GM12878 (cell line): ENCODE measurements at regions not wholly inside any gene's neighbourhood (a gene's known extent, or its start where the extent isn't known, plus 50 kb on each side); places are given as distances from the start of the nearest gene placed in this dataset.

Experiments
- ATAC-seq: fragments of 200-7000 bp; cut with Tn5 transposase; 3 replicates; pipeline ENCODE4 v1.9.1; 2020; ENCODE audit warnings: mild to moderate bottlenecking, moderate library complexity
- BruUV-seq: library from RNA; stranded (reverse); fragments of 400-500 nt; replicated peaks from 2 replicates; lab custom pipeline; 2021; lab: Mats Ljungman, UMichigan
- CTCF ChIA-PET: fragments of 300-600 bp; sonication (Branson Sonifier 250); formaldehyde crosslinking; extraction: SDS; loops from one replicate; lab custom pipeline; 2021; ENCODE audit warnings: inconsistent platforms; lab: Yijun Ruan, JAX
- POLR2A ChIA-PET: fragments of 350-600 bp; formaldehyde crosslinking; extraction: SDS; loops from one replicate; lab custom pipeline; 2021; ENCODE audit warnings: inconsistent platforms; lab: Charles Lee
- RAD21 ChIA-PET: fragments of 300-600 bp; sonication (Branson Sonifier 250); formaldehyde crosslinking; loops from one replicate; lab custom pipeline; 2023; ENCODE audit warnings: antibody characterized with exemption; ENCODE audit not compliant: unreplicated experiment; lab: Charles Lee
- SMC1A ChIA-PET: fragments of 300-600 bp; sonication (Branson Sonifier 250); formaldehyde crosslinking; loops from one replicate; lab custom pipeline; 2023; ENCODE audit not compliant: unreplicated experiment, uncharacterized antibody; lab: Charles Lee
- DNase-seq: peaks from one replicate; pipeline ENCODE4 v3.0.0-alpha.2; 2011; ENCODE audit warnings: low read depth, low spot score
- FAIRE-seq: peaks from 3 replicates; lab custom pipeline; 2011; peaks lifted over from hg19 to GRCh38; lab: Jason Lieb, UNC
- H2AFZ ChIP-seq: 2 replicates; pipeline ENCODE4 v1.6.0; 2011; ENCODE audit warnings: low read depth, low read length, control low read depth; ENCODE audit not compliant: control insufficient read depth
- H3K27ac ChIP-seq: 2 replicates; pipeline ENCODE4 v1.5.1; 2011; ENCODE audit warnings: control low read depth; ENCODE audit not compliant: control insufficient read depth, insufficient read depth
- H3K27me3 ChIP-seq, 2 experiments: replicated peaks in 1 of 2; 2 replicates each; pipeline versions ENCODE4 v1.6.0 to v1.6.1; 2011; ENCODE audit warnings: low read length in 1 of 2; ENCODE audit not compliant: control insufficient read depth in 2 of 2, insufficient read depth in 2 of 2
- H3K36me3 ChIP-seq, 2 experiments: 2 replicates each; pipeline ENCODE4 v1.5.1; 2011; ENCODE audit warnings: low read length in 1 of 2; ENCODE audit not compliant: control insufficient read depth in 2 of 2, insufficient read depth in 2 of 2
- H3K4me1 ChIP-seq: 2 replicates; pipeline ENCODE4 v1.6.1; 2011; ENCODE audit warnings: mild to moderate bottlenecking, low read length, moderate library complexity, mixed read lengths; ENCODE audit not compliant: control insufficient read depth, insufficient read depth
- H3K4me2 ChIP-seq: 2 replicates; pipeline ENCODE4 v1.6.0; 2011; ENCODE audit warnings: control low read depth; ENCODE audit not compliant: control insufficient read depth, insufficient read depth
- H3K4me3 ChIP-seq: fragments of 200-600 bp; sonication (generic); 2 replicates; pipeline ENCODE4 v1.5.1; 2016
- H3K79me2 ChIP-seq: 2 replicates; pipeline ENCODE4 v1.6.0; 2011; ENCODE audit warnings: low read length; ENCODE audit not compliant: control insufficient read depth, insufficient read depth
- H3K9ac ChIP-seq: 2 replicates; pipeline ENCODE4 v1.8.0; 2011; ENCODE audit warnings: low read length, control low read depth, mixed read lengths; ENCODE audit not compliant: control insufficient read depth, insufficient read depth
- H3K9me3 ChIP-seq: replicated peaks from 3 replicates; pipeline ENCODE4 v1.5.1; 2011; ENCODE audit warnings: mild to moderate bottlenecking, low read length; ENCODE audit not compliant: control insufficient read depth, insufficient read depth
- H4K20me1 ChIP-seq: 2 replicates; pipeline ENCODE4 v1.6.0; 2011; ENCODE audit not compliant: control insufficient read depth, insufficient read depth
- BHLHE40 ChIP-seq, 2 experiments: fragments of 450-650 bp in 1 of 2; IDR thresholded peaks; 2 replicates each; pipeline ENCODE4 v1.6.1; 2011 to 2017; ENCODE audit warnings: low read depth in 2 of 2, borderline replicate concordance in 1 of 2, improper control_type of control experiment in 1 of 2, low read length in 1 of 2, mild to moderate bottlenecking in 1 of 2
- CBX5 ChIP-seq: sonication (generic); IDR thresholded peaks from 2 replicates; pipeline ENCODE4 v1.6.1; 2016; ENCODE audit warnings: low read depth, moderate library complexity, mild to moderate bottlenecking, inconsistent platforms
- CEBPB ChIP-seq, 2 experiments: fragments of 150-350 bp in 1 of 2; IDR thresholded peaks; 2 replicates each; pipeline ENCODE4 v1.6.1; 2012 to 2014; ENCODE audit warnings: low read depth in 2 of 2, low read length in 2 of 2, borderline replicate concordance in 1 of 2, inconsistent platforms in 1 of 2
- CEBPZ ChIP-seq: fragments of 150-350 bp; IDR thresholded peaks from 2 replicates; pipeline ENCODE4 v1.6.1; 2016; ENCODE audit warnings: low read depth, low read length
- CREM ChIP-seq: IDR thresholded peaks from 2 replicates; pipeline ENCODE4 v1.6.1; 2014; ENCODE audit warnings: antibody characterized with exemption, low read depth
- EZH2 ChIP-seq: IDR thresholded peaks from 2 replicates; pipeline ENCODE4 v1.6.1; 2012; ENCODE audit warnings: low read depth, mild to moderate bottlenecking, control low read depth, inconsistent platforms, low read length, borderline replicate concordance; ENCODE audit not compliant: control insufficient read depth
- GABPA ChIP-seq: IDR thresholded peaks from 2 replicates; pipeline ENCODE4 v1.6.1; 2014; ENCODE audit warnings: antibody characterized with exemption, low read depth, mild to moderate bottlenecking, inconsistent platforms
- MYB ChIP-seq: fragments of 150-350 bp; IDR thresholded peaks from 2 replicates; pipeline ENCODE4 v1.6.1; 2014; ENCODE audit warnings: mild to moderate bottlenecking, low read depth, low read length, borderline replicate concordance
- NR2C1 ChIP-seq: fragments of 450-650 bp; IDR thresholded peaks from 2 replicates; pipeline ENCODE4 v1.6.1; 2017; ENCODE audit warnings: antibody characterized with exemption, mild to moderate bottlenecking, moderate library complexity
- RUNX3 ChIP-seq: IDR thresholded peaks from 2 replicates; pipeline ENCODE4 v1.6.1; 2012; ENCODE audit warnings: low read length, inconsistent platforms
- STAT1 ChIP-seq: fragments of 450-650 bp; conservative IDR thresholded peaks from 2 replicates; pipeline ENCODE4 v1.6.1; 2014; ENCODE audit warnings: antibody characterized with exemption, mild to moderate bottlenecking
- TCF7 ChIP-seq: IDR thresholded peaks from 2 replicates; pipeline ENCODE4 v1.6.1; 2014; ENCODE audit warnings: antibody characterized with exemption, borderline replicate concordance
- USF2 ChIP-seq: IDR thresholded peaks from 2 replicates; pipeline ENCODE4 v1.6.1; 2011; ENCODE audit warnings: low read depth, low read length, improper control_type of control experiment, borderline replicate concordance
- ZNF384 ChIP-seq: IDR thresholded peaks from 2 replicates; pipeline ENCODE4 v1.6.1; 2012; ENCODE audit warnings: low read depth, mild to moderate bottlenecking, low read length, improper control_type of control experiment, borderline replicate concordance
- ZSCAN29 ChIP-seq: fragments of 450-650 bp; IDR thresholded peaks from 2 replicates; pipeline ENCODE4 v1.6.1; 2017; ENCODE audit warnings: mild to moderate bottlenecking, moderate library complexity
- ZZZ3 ChIP-seq: IDR thresholded peaks from 2 replicates; pipeline ENCODE4 v1.6.1; 2011; ENCODE audit warnings: low read depth; ENCODE audit not compliant: control insufficient read depth, insufficient read length
- WGBS: methylation state at CpG from one replicate; pipeline ENCODE4 v1.1.6; 2016; ENCODE audit warnings: low lambda C conversion rate; ENCODE audit not compliant: insufficient replicate concordance, insufficient coverage; ENCODE audit errors: missing lambda C conversion rate; 5-methylcytosine and 5-hydroxymethylcytosine counted together
- in situ Hi-C: fragments of 300-500 bp; cut with MboI; formaldehyde crosslinking; loops from 9 replicates; pipeline ENCODE4 v1.14.3; 2018; ENCODE audit warnings: mixed read lengths
- intact Hi-C: fragments of 100-400 bp; cut with micrococcal nuclease; formaldehyde crosslinking; loops from one replicate; pipeline ENCODE4 v1.14.2; 2022; ENCODE audit not compliant: unreplicated experiment
- TF ChIP-seq, protein P1 (sequence below): IDR thresholded peaks from 2 replicates; pipeline ENCODE4 v1.6.1; 2011; ENCODE audit warnings: borderline replicate concordance, low read depth, mild to moderate bottlenecking, moderate library complexity, mixed read lengths, low read length; ENCODE audit not compliant: insufficient read depth; ENCODE audit errors: extremely low read length
- TF ChIP-seq, protein P2 (sequence below): IDR thresholded peaks from 2 replicates; pipeline ENCODE4 v1.6.1; 2012; ENCODE audit warnings: low read depth, low read length, improper control_type of control experiment

- no peak for TF ChIP-seq CEBPB (IDR thresholded peaks at IDR 0.05; ENCODE audit: borderline replicate concordance in 1 of 2, low read depth in 2 of 2, low read length in 2 of 2)
- no peak for TF ChIP-seq TCF7
Observed at GRCh38 chr3:40618158-40618557, 93.4 kb downstream of the ZNF621 start (continued).

GRCh38 chr3:40620151-40620550 lies 95.4 kb downstream of the ZNF621 start:
- CTCF ChIA-PET: no interaction called here
- no peak for DNase-seq
- H3K4me1 ChIP-seq: no peaks in the 10 kb centered on the region
- H2AFZ ChIP-seq: no peak overlapping the region
- no peak for FAIRE-seq
- in situ Hi-C loops: no loop called here
- H4K20me1 ChIP-seq: no peaks in the 10 kb centered on the region
- RAD21 ChIA-PET: no interaction called here
- no peak for ATAC-seq
- no peaks in the 10 kb centered on the region for H3K36me3 ChIP-seq
- intact Hi-C loops: no loop called here
- POLR2A ChIA-PET: no interaction called here
- H3K4me3 ChIP-seq: no peak overlapping the region
- H3K27ac ChIP-seq: no peak overlapping the region
- 3% methylated on average over 2 of the region's 2 CpGs for WGBS
- no peak overlapping the region for H3K4me2 ChIP-seq
- SMC1A ChIA-PET: no interaction called here
- no peaks in the 10 kb centered on the region for H3K79me2 ChIP-seq
- H3K27me3 ChIP-seq: peaks cover 0 to 3% of the 10 kb centered on the region in 2 experiments; a peak in 3 of 4 replicates
- H3K9ac ChIP-seq: no peak overlapping the region
- H3K9me3 ChIP-seq: peaks cover 1% of the 10 kb centered on the region; the same call in 1 of the 3 replicates
- BruUV-seq: no TSS peak
- TF ChIP-seq MYB: no peak
- no peak for TF ChIP-seq NR2C1
- no peak for TF ChIP-seq STAT1
- TF ChIP-seq EZH2: no peak
- no peak for TF ChIP-seq CEBPZ
- TF ChIP-seq USF2: no peak
- no peak for TF ChIP-seq GABPA
- no peak for TF ChIP-seq ZZZ3
- no peak for TF ChIP-seq ZSCAN29
- TF ChIP-seq, protein P1, sequence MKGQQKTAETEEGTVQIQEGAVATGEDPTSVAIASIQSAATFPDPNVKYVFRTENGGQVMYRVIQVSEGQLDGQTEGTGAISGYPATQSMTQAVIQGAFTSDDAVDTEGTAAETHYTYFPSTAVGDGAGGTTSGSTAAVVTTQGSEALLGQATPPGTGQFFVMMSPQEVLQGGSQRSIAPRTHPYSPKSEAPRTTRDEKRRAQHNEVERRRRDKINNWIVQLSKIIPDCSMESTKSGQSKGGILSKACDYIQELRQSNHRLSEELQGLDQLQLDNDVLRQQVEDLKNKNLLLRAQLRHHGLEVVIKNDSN: no peak
- TF ChIP-seq, protein P2, sequence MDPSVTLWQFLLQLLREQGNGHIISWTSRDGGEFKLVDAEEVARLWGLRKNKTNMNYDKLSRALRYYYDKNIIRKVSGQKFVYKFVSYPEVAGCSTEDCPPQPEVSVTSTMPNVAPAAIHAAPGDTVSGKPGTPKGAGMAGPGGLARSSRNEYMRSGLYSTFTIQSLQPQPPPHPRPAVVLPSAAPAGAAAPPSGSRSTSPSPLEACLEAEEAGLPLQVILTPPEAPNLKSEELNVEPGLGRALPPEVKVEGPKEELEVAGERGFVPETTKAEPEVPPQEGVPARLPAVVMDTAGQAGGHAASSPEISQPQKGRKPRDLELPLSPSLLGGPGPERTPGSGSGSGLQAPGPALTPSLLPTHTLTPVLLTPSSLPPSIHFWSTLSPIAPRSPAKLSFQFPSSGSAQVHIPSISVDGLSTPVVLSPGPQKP: no peak
- no peak for TF ChIP-seq CREM
- TF ChIP-seq ZNF384: no peak
- TF ChIP-seq BHLHE40 (IDR thresholded peaks at IDR 0.05; ENCODE audit: borderline replicate concordance in 1 of 2, low read depth in 2 of 2, low read length in 1 of 2): no peak
- no peak for TF ChIP-seq CBX5
- TF ChIP-seq RUNX3: no peak
